Effector memory CD8-positive, alpha-beta T cell (primary cell): ENCODE measurements at regions not wholly inside any gene's neighbourhood (a gene's known extent, or its start where the extent isn't known, plus 50 kb on each side); places are given as distances from the start of the nearest gene placed in this dataset.
A peak's percentile ranks its signal among the peaks of the same experiment; 100 is the strongest.
"Not testable (repeated sequence)": the region's sequence is repeated elsewhere in the genome, so short reads cannot be mapped to it uniquely, and the experiment has no call there.

Experiments used
- ATAC-seq: fragments of 150-1000 bp; cut with Tn5 transposase; replicated peaks from 2 replicates; pipeline ENCODE4 v1.10.0; 2021; ENCODE audit warnings: mild to moderate bottlenecking, moderate library complexity
- DNase-seq, 3 experiments: peaks; one replicate each; pipeline ENCODE4 v3.0.0; 2021
- H3K27ac Mint-ChIP-seq, 2 donors: one replicate each; pipeline ENCODE4 v1.8.0; 2022; ENCODE audit warnings: mild to moderate bottlenecking in 2 of 2, mixed read lengths in 2 of 2, moderate library complexity in 2 of 2
- H3K27me3 Mint-ChIP-seq, 2 donors: one replicate each; pipeline ENCODE4 v1.8.0; 2022; ENCODE audit warnings: mixed read lengths in 2 of 2
- H3K36me3 Mint-ChIP-seq: one replicate; pipeline ENCODE4 v1.8.0; 2022; ENCODE audit warnings: mild to moderate bottlenecking, moderate library complexity, mixed read lengths; ENCODE audit not compliant: insufficient read depth
- H3K4me1 Mint-ChIP-seq, 2 donors: one replicate each; pipeline ENCODE4 v1.8.0; 2022; ENCODE audit warnings: low read depth in 2 of 2, mixed read lengths in 2 of 2
- H3K4me3 Mint-ChIP-seq, 2 donors: one replicate each; pipeline ENCODE4 v1.8.0; 2022; ENCODE audit warnings: mild to moderate bottlenecking in 2 of 2, mixed read lengths in 2 of 2, moderate library complexity in 2 of 2
- H3K9me3 Mint-ChIP-seq, 2 donors: one replicate each; pipeline ENCODE4 v1.8.0; 2022; ENCODE audit warnings: mixed read lengths in 2 of 2

DNA sequence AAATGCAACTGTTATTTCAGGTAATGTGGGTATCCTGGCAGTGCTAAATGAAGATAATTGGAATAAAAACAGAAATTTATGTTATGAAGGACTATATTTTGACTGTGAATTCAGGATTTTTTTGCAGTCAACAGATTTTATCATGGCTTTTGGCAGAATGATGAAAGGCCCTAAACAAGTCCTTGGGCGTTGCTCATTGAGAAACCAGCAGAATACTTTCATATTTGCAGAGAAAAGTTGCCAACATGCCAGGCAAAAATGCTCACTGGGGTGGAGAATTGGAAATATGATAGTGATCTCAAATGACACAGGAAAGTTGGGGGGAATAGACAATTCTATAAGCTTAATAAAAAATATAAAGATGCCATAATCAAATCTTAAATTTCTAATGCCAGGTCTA lies 121.1 kb downstream of the GPR85 start:
- Mint-ChIP-seq H3K27ac (no peak overlapping the region), H3K4me3 (no peak overlapping the region)

DNA sequence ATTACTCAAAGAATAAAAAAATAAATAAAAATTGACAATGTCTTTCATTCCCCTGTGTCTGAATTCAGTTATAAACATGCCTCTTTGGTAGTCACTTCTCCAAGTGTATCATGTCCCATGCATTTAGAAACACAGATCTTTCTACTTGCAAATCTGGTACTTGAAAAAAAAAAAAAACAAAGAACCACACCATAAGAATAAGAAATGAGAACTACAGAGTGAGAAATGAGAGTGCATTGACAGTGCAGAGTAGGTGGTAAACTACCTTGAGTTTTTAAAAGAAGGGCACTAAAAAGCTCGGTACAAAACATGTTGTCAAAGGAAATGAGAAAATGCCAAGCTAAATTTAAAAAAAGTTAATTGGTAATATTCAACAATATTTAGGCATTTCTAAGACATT lies 123.0 kb downstream of the GPR85 start:
- Mint-ChIP-seq H3K27ac (no peak overlapping the region), H3K27me3 (peaks cover 25 to 42% of the 10 kb centered on the region in 2 donors), H3K36me3 (no peaks in the 10 kb centered on the region), H3K4me3 (no peak overlapping the region), H3K4me1 (no peaks in the 10 kb centered on the region), H3K9me3 (no peaks in the 10 kb centered on the region)
- DNase-seq: no peak
- no peak for ATAC-seq

More for the DNA sequence above, 121.1 kb downstream of the GPR85 start:
- Mint-ChIP-seq H3K36me3 (no peaks in the 10 kb centered on the region), H3K9me3 (no peaks in the 10 kb centered on the region), H3K27me3 (peaks cover 20 to 36% of the 10 kb centered on the region in 2 donors), H3K4me1 (no peaks in the 10 kb centered on the region)
- DNase-seq (no peak), ATAC-seq (no peak)

DNA sequence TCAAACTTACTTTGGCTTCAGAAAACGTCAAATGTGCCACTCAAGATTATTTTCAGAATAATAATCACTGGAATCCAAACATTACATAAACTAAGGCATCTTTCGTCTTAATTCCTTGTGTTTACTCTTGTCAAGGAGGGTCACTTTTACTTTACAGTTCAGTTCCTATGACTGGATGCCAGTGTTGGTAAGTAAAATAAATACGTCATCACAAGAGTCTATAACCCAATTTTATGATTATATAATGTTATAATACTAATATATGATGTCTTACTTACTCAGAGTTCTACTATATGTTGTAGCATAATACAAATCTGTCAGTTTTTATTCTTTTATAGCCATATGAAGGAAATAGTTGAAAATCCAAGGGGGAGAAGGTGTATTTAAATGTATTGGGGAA lies 123.8 kb downstream of the GPR85 start:
- Mint-ChIP-seq H3K27ac (no peak overlapping the region), H3K9me3 (no peaks in the 10 kb centered on the region), H3K4me1 (no peaks in the 10 kb centered on the region), H3K4me3 (no peak overlapping the region), H3K36me3 (no peaks in the 10 kb centered on the region), H3K27me3 (peaks cover 28 to 48% of the 10 kb centered on the region in 2 donors)
- DNase-seq: no peak
- no peak for ATAC-seq

DNA sequence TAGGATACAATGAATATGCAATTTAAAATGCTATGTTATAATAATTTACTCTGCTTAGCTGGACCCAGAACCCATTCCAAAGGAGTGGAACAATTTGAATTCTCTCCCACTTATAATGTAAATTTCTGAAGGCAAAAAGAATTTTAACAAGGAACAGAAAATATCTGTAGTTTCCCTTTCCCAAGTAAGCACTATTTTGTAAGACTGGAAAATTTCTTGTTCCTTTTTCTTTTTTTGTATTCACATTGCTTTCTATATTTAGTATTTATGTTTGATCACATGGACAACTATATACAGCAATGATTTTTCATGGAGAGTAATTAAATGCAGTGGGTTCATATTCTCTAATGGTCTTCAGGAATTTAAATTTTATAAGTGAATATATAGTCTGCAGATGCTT lies 127.4 kb downstream of the GPR85 start:
- H3K36me3 Mint-ChIP-seq: no peaks in the 10 kb centered on the region
- no peak for ATAC-seq
- H3K27ac Mint-ChIP-seq: no peak overlapping the region
- no peak overlapping the region for H3K4me3 Mint-ChIP-seq
- peaks cover 44 to 60% of the 10 kb centered on the region in 2 donors for H3K27me3 Mint-ChIP-seq
- H3K4me1 Mint-ChIP-seq: no peaks in the 10 kb centered on the region
- DNase-seq: no peak
- H3K9me3 Mint-ChIP-seq: no peaks in the 10 kb centered on the region

DNA sequence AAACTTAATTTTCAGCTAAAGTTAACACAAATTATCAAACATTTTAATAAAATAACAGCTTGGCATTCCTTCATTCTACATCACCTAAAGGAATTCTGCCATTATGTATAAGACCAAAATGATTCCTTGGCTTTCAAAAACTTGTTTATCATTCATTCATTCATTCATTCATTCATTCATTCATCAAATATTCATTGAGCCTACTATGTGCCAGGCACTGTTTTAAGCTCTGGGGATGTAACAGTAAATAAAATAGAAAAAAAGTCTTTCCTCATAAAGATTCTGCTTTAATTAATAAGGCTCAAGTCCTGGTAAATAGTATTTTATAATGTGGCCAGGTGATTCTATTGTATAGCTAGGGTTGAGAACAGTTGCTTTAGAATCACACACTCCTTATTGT lies 127.9 kb downstream of the GPR85 start:
- ATAC-seq (no peak), DNase-seq (no peak)
- H3K36me3 Mint-ChIP-seq: no peaks in the 10 kb centered on the region
- H3K9me3 Mint-ChIP-seq: no peaks in the 10 kb centered on the region
- no peak overlapping the region for H3K4me3 Mint-ChIP-seq
- H3K4me1 Mint-ChIP-seq: no peaks in the 10 kb centered on the region
- peaks cover 39 to 58% of the 10 kb centered on the region in 2 donors for H3K27me3 Mint-ChIP-seq
- no peak overlapping the region for H3K27ac Mint-ChIP-seq

DNA sequence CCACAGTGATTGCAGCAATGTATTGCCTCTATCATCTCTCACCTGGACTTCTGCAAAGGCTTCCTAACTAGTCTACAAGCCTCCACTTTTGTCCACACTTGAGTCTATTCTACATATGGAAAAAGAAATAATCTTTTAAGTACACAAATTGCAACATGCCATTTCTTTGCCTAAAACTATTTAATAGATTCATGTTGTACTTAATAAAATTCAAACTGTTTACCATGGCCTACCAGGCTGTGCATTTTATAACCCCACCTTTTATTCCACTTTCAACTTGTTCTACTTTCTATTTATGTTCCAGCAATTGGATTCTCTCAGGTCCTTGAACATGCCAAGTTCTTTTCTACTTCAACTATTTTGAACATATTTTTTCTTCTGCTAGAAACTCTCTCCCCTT lies 128.7 kb downstream of the GPR85 start:
- peaks cover 36 to 50% of the 10 kb centered on the region in 2 donors for H3K27me3 Mint-ChIP-seq
- no peak overlapping the region for H3K4me3 Mint-ChIP-seq
- ATAC-seq: no peak
- no peaks in the 10 kb centered on the region for H3K9me3 Mint-ChIP-seq
- no peaks in the 10 kb centered on the region for H3K36me3 Mint-ChIP-seq
- H3K27ac Mint-ChIP-seq: no peak overlapping the region
- no peak for DNase-seq
- H3K4me1 Mint-ChIP-seq: no peaks in the 10 kb centered on the region

DNA sequence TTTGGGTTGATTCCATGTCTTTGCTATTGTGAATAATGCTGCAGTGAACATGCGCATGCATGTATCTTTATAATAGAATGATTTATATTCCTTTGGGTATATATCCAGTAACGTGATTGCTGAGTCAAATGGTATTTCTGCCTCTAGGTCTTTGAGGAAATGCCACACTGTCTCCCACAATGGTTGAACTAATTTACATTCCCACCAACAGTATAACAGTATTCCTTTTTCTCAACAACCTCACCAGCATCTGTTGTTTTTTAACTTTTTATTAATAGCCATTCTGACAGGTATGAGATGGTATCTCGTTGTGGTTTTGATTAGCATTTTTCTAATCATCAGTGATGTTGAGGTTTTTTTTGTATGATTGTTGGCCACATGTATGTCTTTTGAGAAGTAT lies 133.6 kb downstream of the GPR85 start:
- DNase-seq, ATAC-seq, H3K27ac Mint-ChIP-seq, H3K4me1 Mint-ChIP-seq, H3K36me3 Mint-ChIP-seq, H3K4me3 Mint-ChIP-seq, H3K9me3 Mint-ChIP-seq: not testable (repeated sequence)
- H3K27me3 Mint-ChIP-seq: peaks cover 54 to 62% of the 10 kb centered on the region in 2 donors

DNA sequence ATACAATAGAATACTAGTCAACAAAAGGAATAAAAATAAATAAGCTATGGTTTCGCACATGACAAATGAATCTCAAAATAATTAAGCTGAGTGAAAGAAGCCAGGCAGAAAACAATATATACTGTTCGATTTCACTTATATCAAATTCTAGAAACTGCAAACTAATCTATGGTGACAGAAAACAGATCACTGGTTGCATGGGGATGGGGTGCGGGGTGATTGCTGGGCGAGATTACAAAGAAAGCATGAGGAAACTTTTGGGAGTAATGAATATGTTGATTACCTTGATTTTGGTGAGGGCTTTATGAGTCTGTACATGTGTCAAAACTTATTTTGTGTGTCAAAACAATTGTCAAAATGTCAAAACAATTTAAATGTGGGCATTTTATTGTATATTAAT lies 135.6 kb downstream of the GPR85 start:
- no peak for ATAC-seq
- Mint-ChIP-seq H3K27ac (no peak overlapping the region), H3K9me3 (no peaks in the 10 kb centered on the region), H3K36me3 (no peaks in the 10 kb centered on the region), H3K27me3 (peaks cover 44 to 54% of the 10 kb centered on the region in 2 donors), H3K4me1 (no peaks in the 10 kb centered on the region), H3K4me3 (no peak overlapping the region)
- DNase-seq: no peak

DNA sequence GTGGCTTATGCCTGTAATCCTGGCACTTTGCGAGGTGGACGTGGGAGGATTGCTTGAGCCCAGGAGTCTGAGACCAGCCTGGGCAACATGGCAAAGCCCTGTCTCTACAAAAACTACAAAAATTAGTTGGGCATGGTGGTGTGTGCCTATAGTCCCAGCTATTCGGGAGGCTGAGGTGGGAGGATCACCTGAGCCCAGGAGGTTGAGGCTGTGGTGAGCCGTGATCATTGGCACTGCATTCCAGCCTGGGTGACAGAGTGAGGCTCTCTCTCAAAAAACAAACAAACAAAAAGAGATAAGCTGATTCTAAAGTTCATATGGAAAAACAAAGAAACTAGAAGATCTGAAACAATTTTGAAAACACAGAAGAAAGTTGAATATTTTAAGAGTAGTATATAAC lies 136.9 kb downstream of the GPR85 start:
- not testable (repeated sequence) for H3K9me3 Mint-ChIP-seq, DNase-seq, ATAC-seq, H3K27ac Mint-ChIP-seq, H3K4me1 Mint-ChIP-seq, H3K36me3 Mint-ChIP-seq, H3K4me3 Mint-ChIP-seq
- H3K27me3 Mint-ChIP-seq: peaks cover 50 to 62% of the 10 kb centered on the region in 2 donors

DNA sequence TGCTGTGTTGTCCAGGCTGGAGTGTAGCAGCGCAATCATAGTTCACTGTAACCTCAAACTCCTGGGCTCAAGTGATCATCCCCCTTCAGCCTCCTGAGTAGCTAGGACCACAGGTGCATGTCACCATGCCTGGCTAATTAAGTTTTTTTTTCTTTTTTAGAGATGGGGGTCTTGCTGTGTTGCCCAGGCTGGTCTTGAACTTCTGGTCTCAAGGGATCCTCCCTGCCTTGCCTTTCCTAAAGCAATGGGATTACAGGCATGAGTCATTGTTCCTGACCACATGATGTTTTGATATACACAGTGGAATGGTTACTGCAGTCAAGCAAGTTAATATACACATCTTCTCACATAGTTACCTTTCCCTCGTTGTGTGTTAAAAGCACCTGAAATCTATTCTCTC lies 140.3 kb downstream of the GPR85 start:
- Mint-ChIP-seq H3K4me3 (no peak overlapping the region), H3K36me3 (peaks cover 3% of the 10 kb centered on the region), H3K27me3 (peaks cover 48 to 54% of the 10 kb centered on the region in 2 donors), H3K4me1 (no peaks in the 10 kb centered on the region), H3K9me3 (no peaks in the 10 kb centered on the region), H3K27ac (no peak overlapping the region)
- ATAC-seq: no peak
- DNase-seq: no peak

DNA sequence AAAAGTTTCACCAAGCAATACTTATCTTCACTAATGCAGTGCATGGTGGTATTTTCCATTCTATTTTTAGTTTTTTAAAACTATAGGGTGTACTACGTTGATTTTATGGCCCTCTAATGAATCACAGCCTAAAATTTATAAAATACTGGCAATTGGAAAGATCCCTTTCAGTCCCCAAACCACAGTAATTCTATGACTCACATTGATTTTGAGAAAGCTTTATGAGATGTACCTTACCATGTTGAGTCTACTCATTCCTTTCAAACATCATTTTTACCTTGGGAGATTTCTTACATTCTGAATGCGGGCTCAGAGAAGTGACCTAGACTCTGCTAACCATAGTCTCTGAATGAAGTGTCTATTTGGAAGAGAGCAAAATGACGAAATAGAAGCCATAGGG lies 141.6 kb downstream of the GPR85 start:
- H3K4me1 Mint-ChIP-seq: peaks cover 9 to 11% of the 10 kb centered on the region in 2 donors
- no peak overlapping the region for H3K4me3 Mint-ChIP-seq
- no peak for ATAC-seq
- H3K27me3 Mint-ChIP-seq: peaks cover 37 to 42% of the 10 kb centered on the region in 2 donors
- no peak overlapping the region for H3K27ac Mint-ChIP-seq
- no peak for DNase-seq
- H3K9me3 Mint-ChIP-seq: no peaks in the 10 kb centered on the region
- peaks cover 6% of the 10 kb centered on the region for H3K36me3 Mint-ChIP-seq

DNA sequence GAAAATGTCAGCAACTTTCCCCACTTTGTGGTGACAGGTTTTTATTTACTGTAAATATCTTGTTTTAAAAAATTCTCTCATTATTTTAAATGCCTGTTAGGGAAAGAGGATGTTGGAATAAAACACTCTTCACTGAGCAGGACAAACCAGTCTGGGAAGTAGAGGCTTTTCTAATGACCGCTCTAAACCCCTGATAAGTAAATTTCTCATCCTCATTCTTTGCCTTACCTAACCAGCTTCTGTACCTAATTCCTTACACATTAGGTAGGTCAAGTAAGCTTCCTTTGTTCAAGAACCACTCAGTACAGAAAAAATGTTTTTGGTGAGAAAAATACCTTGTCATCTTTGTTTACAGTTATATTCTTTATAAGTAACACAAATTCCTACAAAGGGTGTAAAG lies 143.6 kb downstream of the GPR85 start:
- Mint-ChIP-seq H3K27me3 (peaks cover 21 to 22% of the 10 kb centered on the region in 2 donors), H3K9me3 (no peaks in the 10 kb centered on the region), H3K36me3 (peaks cover 20% of the 10 kb centered on the region), H3K4me1 (peaks cover 19 to 25% of the 10 kb centered on the region in 2 donors), H3K27ac (no peak overlapping the region), H3K4me3 (no peak overlapping the region)
- DNase-seq (no peak), ATAC-seq (no peak)

DNA sequence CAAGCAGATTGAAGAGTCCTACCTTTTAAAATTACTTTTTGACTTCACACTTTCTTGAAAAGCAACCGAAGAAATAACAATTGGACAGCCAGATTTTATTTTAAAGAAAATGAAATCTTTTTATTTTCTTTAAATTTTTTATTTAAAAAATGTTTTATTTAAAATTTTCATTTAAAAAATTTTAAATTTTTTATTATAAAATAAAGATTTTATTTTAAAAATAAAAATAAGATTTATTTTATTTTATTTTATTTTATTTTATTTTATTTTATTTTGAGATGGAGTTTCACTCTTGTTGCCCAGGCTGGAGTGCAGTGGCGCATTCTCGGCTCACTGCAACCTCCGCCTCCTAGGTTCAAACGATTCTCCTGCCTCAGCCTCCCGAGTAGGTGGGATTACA lies 144.5 kb downstream of the GPR85 start:
- H3K4me1 Mint-ChIP-seq: peaks cover 19 to 27% of the 10 kb centered on the region in 2 donors
- peaks cover 20% of the 10 kb centered on the region for H3K36me3 Mint-ChIP-seq
- peaks cover 15 to 21% of the 10 kb centered on the region in 2 donors for H3K27me3 Mint-ChIP-seq
- not testable (repeated sequence) for H3K9me3 Mint-ChIP-seq, H3K27ac Mint-ChIP-seq, ATAC-seq, DNase-seq, H3K4me3 Mint-ChIP-seq

DNA sequence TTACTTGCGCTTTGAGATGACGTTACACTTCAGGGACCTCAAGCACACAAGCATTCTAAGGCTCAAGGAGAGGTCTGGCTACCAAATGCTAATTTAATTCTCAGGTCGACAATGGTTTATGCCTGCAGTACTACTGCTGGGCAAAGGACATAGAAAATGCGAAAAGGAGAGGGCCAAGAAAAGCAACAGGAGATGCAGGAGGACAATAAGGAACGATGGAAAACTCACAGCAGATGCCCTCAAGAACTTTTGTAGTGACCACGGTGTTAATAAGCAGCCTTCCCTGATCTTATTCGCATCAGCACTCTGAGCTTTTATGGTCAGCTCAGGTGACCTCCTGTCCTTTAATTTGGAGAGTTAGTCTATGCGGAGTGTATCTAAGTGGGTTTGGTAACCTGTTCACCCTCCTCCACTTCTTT lies 146.3 kb downstream of the GPR85 start:
- Mint-ChIP-seq H3K36me3 (peaks cover 20% of the 10 kb centered on the region), H3K9me3 (no peaks in the 10 kb centered on the region), H3K4me3 (peak overlapping the region; percentile 91 to 93), H3K27ac (peak overlapping the region; percentile 96 to 97), H3K27me3 (peaks cover 6 to 7% of the 10 kb centered on the region in 2 donors), H3K4me1 (peaks cover 21 to 38% of the 10 kb centered on the region in 2 donors)
- ATAC-seq (no peak), DNase-seq (no peak)
